ENCODE measurements at regions not wholly inside any gene's neighbourhood (a gene's known extent, or its start where the extent isn't known, plus 50 kb on each side); places are given as distances from the start of the nearest gene placed in this dataset.

GRCh38 chr2:173651891-173652290 is 297.2 kb downstream of the CDCA7 start:
- no peak overlapping the region for H3K27ac Mint-ChIP-seq
- no peaks in the 10 kb centered on the region for H3K36me3 Mint-ChIP-seq (ENCODE audit: low read depth)
- H3K4me1 Mint-ChIP-seq (ENCODE audit: low read depth): no peaks in the 10 kb centered on the region
- no peaks in the 10 kb centered on the region for H3K9me3 Mint-ChIP-seq
- H3K27me3 Mint-ChIP-seq (ENCODE audit: insufficient read depth): peaks cover 3% of the 10 kb centered on the region
- no peak overlapping the region for H3K4me3 Mint-ChIP-seq
- intact Hi-C loops (cut with micrococcal nuclease): loop anchor here (5.0 kb wide), 1 partner anchor 1775 kb away; no protein-coding TSS in a partner anchor
- no peak for DNase-seq (ENCODE audit: low spot score)

- no peak for DNase-seq (ENCODE audit: low spot score)
- H3K4me3 Mint-ChIP-seq: no peak overlapping the region
- H3K4me1 Mint-ChIP-seq (ENCODE audit: low read depth): no peaks in the 10 kb centered on the region
- no peak overlapping the region for H3K27ac Mint-ChIP-seq
- no peaks in the 10 kb centered on the region for H3K9me3 Mint-ChIP-seq
- H3K36me3 Mint-ChIP-seq (ENCODE audit: low read depth): no peaks in the 10 kb centered on the region
- intact Hi-C loops (cut with micrococcal nuclease): loop anchor here (5.0 kb wide), 1 partner anchor 1775 kb away; no protein-coding TSS in a partner anchor
- H3K27me3 Mint-ChIP-seq (ENCODE audit: insufficient read depth): peaks cover 3% of the 10 kb centered on the region
These were observed 297.6 kb downstream of the CDCA7 start for GRCh38 chr2:173652311-173652710.

GRCh38 chr2:173652767-173653431 is 298.2 kb downstream of the CDCA7 start:
- H3K9me3 Mint-ChIP-seq: no peaks in the 10 kb centered on the region
- H3K36me3 Mint-ChIP-seq (ENCODE audit: low read depth): no peaks in the 10 kb centered on the region
- H3K4me3 Mint-ChIP-seq: no peak overlapping the region
- H3K27ac Mint-ChIP-seq: no peak overlapping the region
- H3K27me3 Mint-ChIP-seq (ENCODE audit: insufficient read depth): peaks cover 5% of the 10 kb centered on the region
- no peaks in the 10 kb centered on the region for H3K4me1 Mint-ChIP-seq (ENCODE audit: low read depth)
- intact Hi-C loops (cut with micrococcal nuclease): loop anchor here (5.0 kb wide), 1 partner anchor 1774 kb away; no protein-coding TSS in a partner anchor
- no peak for DNase-seq (ENCODE audit: low spot score)

GRCh38 chr2:173653432-173653805 is 298.7 kb downstream of the CDCA7 start:
- Mint-ChIP-seq H3K4me1 (ENCODE audit: low read depth) (no peaks in the 10 kb centered on the region), H3K9me3 (no peaks in the 10 kb centered on the region), H3K36me3 (ENCODE audit: low read depth) (no peaks in the 10 kb centered on the region), H3K27ac (no peak overlapping the region), H3K4me3 (no peak overlapping the region), H3K27me3 (ENCODE audit: insufficient read depth) (peaks cover 5% of the 10 kb centered on the region)
- intact Hi-C loops (cut with micrococcal nuclease): loop anchor here (5.0 kb wide), 1 partner anchor 1774 kb away; no protein-coding TSS in a partner anchor
- DNase-seq (ENCODE audit: low spot score): no peak

GRCh38 chr2:173654161-173654895 is 299.7 kb downstream of the CDCA7 start:
- no peak overlapping the region for H3K4me3 Mint-ChIP-seq
- no peak for DNase-seq (ENCODE audit: low spot score)
- no peaks in the 10 kb centered on the region for H3K36me3 Mint-ChIP-seq (ENCODE audit: low read depth)
- intact Hi-C loops (cut with micrococcal nuclease): loop anchor here (5.0 kb wide), 1 partner anchor 1773 kb away; no protein-coding TSS in a partner anchor
- H3K27me3 Mint-ChIP-seq (ENCODE audit: insufficient read depth): peaks cover 5% of the 10 kb centered on the region
- no peak overlapping the region for H3K27ac Mint-ChIP-seq
- no peaks in the 10 kb centered on the region for H3K4me1 Mint-ChIP-seq (ENCODE audit: low read depth)
- H3K9me3 Mint-ChIP-seq: no peaks in the 10 kb centered on the region

- Mint-ChIP-seq H3K27me3 (ENCODE audit: insufficient read depth) (peaks cover 1% of the 10 kb centered on the region), H3K4me3 (no peak overlapping the region), H3K27ac (no peak overlapping the region), H3K9me3 (no peaks in the 10 kb centered on the region), H3K4me1 (ENCODE audit: low read depth) (no peaks in the 10 kb centered on the region), H3K36me3 (ENCODE audit: low read depth) (no peaks in the 10 kb centered on the region)
- intact Hi-C loops (cut with micrococcal nuclease): loop anchor here (5.0 kb wide), 1 partner anchor 1772 kb away; no protein-coding TSS in a partner anchor
- DNase-seq (ENCODE audit: low spot score): no peak
These were observed 300.2 kb downstream of the CDCA7 start for GRCh38 chr2:173654896-173655265.

GRCh38 chr2:173656086-173656485 is 301.4 kb downstream of the CDCA7 start:
- no peak for DNase-seq (ENCODE audit: low spot score)
- H3K4me3 Mint-ChIP-seq: no peak overlapping the region
- H3K27ac Mint-ChIP-seq: no peak overlapping the region
- H3K9me3 Mint-ChIP-seq: no peaks in the 10 kb centered on the region
- peaks cover 1% of the 10 kb centered on the region for H3K27me3 Mint-ChIP-seq (ENCODE audit: insufficient read depth)
- intact Hi-C loops (cut with micrococcal nuclease): no loop called here
- H3K36me3 Mint-ChIP-seq (ENCODE audit: low read depth): no peaks in the 10 kb centered on the region
- H3K4me1 Mint-ChIP-seq (ENCODE audit: low read depth): no peaks in the 10 kb centered on the region

- Mint-ChIP-seq H3K36me3 (ENCODE audit: low read depth) (no peaks in the 10 kb centered on the region), H3K27me3 (ENCODE audit: insufficient read depth) (peaks cover 3% of the 10 kb centered on the region), H3K4me3 (no peak overlapping the region), H3K9me3 (no peaks in the 10 kb centered on the region), H3K4me1 (ENCODE audit: low read depth) (no peaks in the 10 kb centered on the region), H3K27ac (no peak overlapping the region)
- DNase-seq (ENCODE audit: low spot score): no peak
- intact Hi-C loops (cut with micrococcal nuclease): no loop called here
These were observed 303.5 kb downstream of the CDCA7 start for GRCh38 chr2:173657996-173658717.

GRCh38 chr2:173658946-173659371 is 304.3 kb downstream of the CDCA7 start:
- intact Hi-C loops (cut with micrococcal nuclease): no loop called here
- Mint-ChIP-seq H3K36me3 (ENCODE audit: low read depth) (no peaks in the 10 kb centered on the region), H3K27me3 (ENCODE audit: insufficient read depth) (peaks cover 4% of the 10 kb centered on the region), H3K4me1 (ENCODE audit: low read depth) (no peaks in the 10 kb centered on the region), H3K27ac (no peak overlapping the region), H3K9me3 (no peaks in the 10 kb centered on the region), H3K4me3 (no peak overlapping the region)
- no peak for DNase-seq (ENCODE audit: low spot score)

- Mint-ChIP-seq H3K9me3 (no peaks in the 10 kb centered on the region), H3K4me3 (no peak overlapping the region), H3K27me3 (ENCODE audit: insufficient read depth) (peaks cover 6% of the 10 kb centered on the region), H3K36me3 (ENCODE audit: low read depth) (no peaks in the 10 kb centered on the region), H3K27ac (no peak overlapping the region), H3K4me1 (ENCODE audit: low read depth) (no peaks in the 10 kb centered on the region)
- intact Hi-C loops (cut with micrococcal nuclease): no loop called here
- no peak for DNase-seq (ENCODE audit: low spot score)
These were observed 304.8 kb downstream of the CDCA7 start for GRCh38 chr2:173659509-173659908.

GRCh38 chr2:173661586-173661985 is 303.6 kb downstream of the SP3 start:
- H3K27ac Mint-ChIP-seq: no peak overlapping the region
- no peak for DNase-seq (ENCODE audit: low spot score)
- H3K36me3 Mint-ChIP-seq (ENCODE audit: low read depth): no peaks in the 10 kb centered on the region
- H3K27me3 Mint-ChIP-seq (ENCODE audit: insufficient read depth): peaks cover 6% of the 10 kb centered on the region
- no peaks in the 10 kb centered on the region for H3K9me3 Mint-ChIP-seq
- intact Hi-C loops (cut with micrococcal nuclease): no loop called here
- H3K4me1 Mint-ChIP-seq (ENCODE audit: low read depth): no peaks in the 10 kb centered on the region
- H3K4me3 Mint-ChIP-seq: no peak overlapping the region

GRCh38 chr2:173663353-173663752 is 301.8 kb downstream of the SP3 start:
- H3K4me3 Mint-ChIP-seq: no peak overlapping the region
- DNase-seq (ENCODE audit: low spot score): no peak
- no peak overlapping the region for H3K27ac Mint-ChIP-seq
- H3K27me3 Mint-ChIP-seq (ENCODE audit: insufficient read depth): peaks cover 4% of the 10 kb centered on the region
- H3K9me3 Mint-ChIP-seq: no peaks in the 10 kb centered on the region
- no peaks in the 10 kb centered on the region for H3K4me1 Mint-ChIP-seq (ENCODE audit: low read depth)
- no peaks in the 10 kb centered on the region for H3K36me3 Mint-ChIP-seq (ENCODE audit: low read depth)
- intact Hi-C loops (cut with micrococcal nuclease): no loop called here

Data from activated T-helper 1 cell treated with anti-CD3 and anti-CD28 coated beads, Interleukin-12 subunit alpha, Interleukin-12 subunit beta, Interleukin-2, Interleukin-4 antibody, amounts not matched to agents 30 ng/mL and 10 ng/mL and 1 ng/mL, durations not matched to agents 14 hours and 24 hours and 36 hours (primary cell).